ENCODE measurements at regions not wholly inside any gene's neighbourhood (a gene's known extent, or its start where the extent isn't known, plus 50 kb on each side); places are given as distances from the start of the nearest gene placed in this dataset.

GRCh38 chr9:29575219-29575618, 2001.9 kb upstream of the C9orf72 start (continued):
- TF ChIP-seq ZSCAN31 (CRISPR knock-in tag; IDR thresholded peaks at IDR 0.05; ENCODE audit: low read depth): no peak
- TF ChIP-seq ATRX (CRISPR knock-in tag; IDR thresholded peaks at IDR 0.05; ENCODE audit: borderline replicate concordance): no peak
- TF ChIP-seq ELF4 (CRISPR knock-in tag; IDR thresholded peaks at IDR 0.05; ENCODE audit: borderline replicate concordance): no peak

DNA sequence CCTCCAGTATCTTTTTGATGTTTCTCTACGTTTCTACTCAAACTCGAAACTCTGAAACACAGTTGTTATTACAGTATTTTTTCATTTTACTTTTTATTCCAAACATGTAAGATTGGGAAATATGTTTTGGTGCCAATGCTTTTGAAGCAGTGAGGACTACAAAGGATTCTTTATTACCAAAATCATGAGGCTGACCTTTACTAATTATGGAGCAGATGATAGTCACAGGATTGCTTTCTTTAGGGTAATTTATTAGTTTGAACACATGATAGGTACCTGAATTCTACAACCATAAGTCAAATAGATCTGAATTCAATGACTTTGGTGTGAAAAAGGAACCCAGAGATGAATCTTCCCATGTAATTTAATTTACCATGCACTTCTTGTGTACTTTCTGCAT, 2015.1 kb upstream of the C9orf72 start:
- no peak overlapping the region for H2AFZ ChIP-seq (ENCODE audit: low read length)
- FAIRE-seq (no peak), DNase-seq (ENCODE audit: low spot score) (no peak), ATAC-seq (no peak)
- WGBS (ENCODE audit: low lambda C conversion rate): 2% methylated on average over 2 of the region's 2 CpGs
- H3K27me3 ChIP-seq (ENCODE audit: control insufficient read depth in 1 of 2, insufficient read depth in 2 of 2, low read length in 2 of 2): no peaks in the 10 kb centered on the region
- H3K27ac ChIP-seq (ENCODE audit: extremely low read length, insufficient read depth, low read length): no peak overlapping the region
- CTCF ChIA-PET (ENCODE audit: low intra/inter-chr PET ratio, low total read pairs): no interaction called here
- TF ChIP-seq HNRNPUL1 (IDR thresholded peaks at IDR 0.05; ENCODE audit: low read depth, low read length) (no peak), AGO1 (IDR thresholded peaks at IDR 0.05; ENCODE audit: low read depth, low read length, poor library complexity, severe bottlenecking) (no peak), DMAP1 (CRISPR knock-in tag; IDR thresholded peaks at IDR 0.05) (no peak), ZKSCAN5 (CRISPR knock-in tag; IDR thresholded peaks at IDR 0.05) (no peak), IRF2 (CRISPR knock-in tag; IDR thresholded peaks at IDR 0.05) (no peak), MTF2 (CRISPR knock-in tag; IDR thresholded peaks at IDR 0.05; ENCODE audit: borderline replicate concordance) (no peak), XBP1 (CRISPR knock-in tag; IDR thresholded peaks at IDR 0.05) (no peak), ZIK1 (CRISPR knock-in tag; IDR thresholded peaks at IDR 0.05; ENCODE audit: borderline replicate concordance, low read depth) (no peak), CREB1 (IDR thresholded peaks at IDR 0.05) (no peak), CREB1 (CRISPR knock-in tag; IDR thresholded peaks at IDR 0.05) (no peak), NFE2L1 (CRISPR knock-in tag; IDR thresholded peaks at IDR 0.05; ENCODE audit: borderline replicate concordance) (no peak), DBP (CRISPR knock-in tag; IDR thresholded peaks at IDR 0.05; ENCODE audit: not compliant biosample characterization) (no peak), HDAC1 (CRISPR knock-in tag; IDR thresholded peaks at IDR 0.05) (no peak), FOXP4 (CRISPR knock-in tag; IDR thresholded peaks at IDR 0.05) (no peak), ZNF362 (CRISPR knock-in tag; IDR thresholded peaks at IDR 0.05; ENCODE audit: borderline replicate concordance) (no peak), MTA3 (CRISPR knock-in tag; IDR thresholded peaks at IDR 0.05) (no peak), CCAR2 (optimal IDR thresholded peaks at IDR 0.05; ENCODE audit: low read depth, low read length) (no peak), HDAC2 (CRISPR knock-in tag; IDR thresholded peaks at IDR 0.05) (no peak), ZNF383 (CRISPR knock-in tag; IDR thresholded peaks at IDR 0.05; ENCODE audit: borderline replicate concordance) (no peak)
- no peaks in the 10 kb centered on the region for H3K36me3 ChIP-seq (replicated peaks in 1 of 2; ENCODE audit: control insufficient read depth in 1 of 2, insufficient read depth in 2 of 2, low read length in 2 of 2)
- in situ Hi-C loops (cut with HindIII; ENCODE audit: extremely low pct_ligation_motif_present, low pct_unique_long_range_greater_than_20kb) (no loop called here), intact Hi-C loops (cut with micrococcal nuclease; ENCODE audit: unreplicated experiment) (no loop called here)
- H3K9ac ChIP-seq (ENCODE audit: insufficient read depth, low read depth, low read length): no peak overlapping the region
- H3K79me2 ChIP-seq (ENCODE audit: insufficient read depth, low read length): no peaks in the 10 kb centered on the region
- no peak overlapping the region for H3K4me2 ChIP-seq (ENCODE audit: low read depth, low read length)
- no TSS peak for BruUV-seq (replicated peaks)
- no peak overlapping the region for H3K4me3 ChIP-seq (replicated peaks in 1 of 3; ENCODE audit: insufficient read depth in 1 of 3, low read depth in 2 of 3, low read length in 3 of 3)
- H4K20me1 ChIP-seq (ENCODE audit: insufficient read depth, low read length): no peaks in the 10 kb centered on the region
- POLR2A ChIA-PET: no interaction called here
- no peaks in the 10 kb centered on the region for H3K9me3 ChIP-seq (ENCODE audit: low read length)
- H3K4me1 ChIP-seq (ENCODE audit: insufficient read depth, low read length): no peaks in the 10 kb centered on the region
